Esophagus muscularis mucosa (tissue), 4 donors: ENCODE measurements at regions not wholly inside any gene's neighbourhood (a gene's known extent, or its start where the extent isn't known, plus 50 kb on each side); places are given as distances from the start of the nearest gene placed in this dataset.

Experiments used
- DNase-seq: peaks from one replicate; pipeline ENCODE4 v3.0.0-alpha.2; 2017; ENCODE audit errors: extremely low spot score
- H3K27ac ChIP-seq, 4 donors: fragments of 200-600 bp; sonication (generic); replicated peaks in 1 of 4; 1 replicate in 3 of 4; 2 replicates in 1 of 4; pipeline ENCODE4 v1.5.1; 2016 to 2019; ENCODE audit warnings: mild to moderate bottlenecking in 1 of 4
- H3K27me3 ChIP-seq, 4 donors: fragments of 200-600 bp; sonication (generic); one replicate each; pipeline versions ENCODE4 v1.5.1 to v1.6.0; 2016 to 2019
- H3K36me3 ChIP-seq, 4 donors: fragments of 200-600 bp; sonication (generic); one replicate each; pipeline ENCODE4 v1.5.1; 2016 to 2019
- H3K4me1 ChIP-seq, 4 donors: fragments of 200-600 bp; sonication (generic); one replicate each; pipeline ENCODE4 v1.5.1; 2016 to 2019
- H3K4me3 ChIP-seq, 4 donors: fragments of 200-600 bp; sonication (generic); 1 replicate in 2 of 4; 2 replicates in 2 of 4; pipeline ENCODE4 v1.5.1; 2016 to 2019; ENCODE audit warnings: mild to moderate bottlenecking in 4 of 4, moderate library complexity in 1 of 4
- H3K9me3 ChIP-seq, 4 donors: fragments of 200-600 bp; sonication (generic); 1 replicate in 3 of 4; 2 replicates in 1 of 4; pipeline ENCODE4 v1.5.1; 2016 to 2019
- EP300 ChIP-seq: sonication (generic); formaldehyde crosslinking; IDR thresholded peaks from one replicate; pipeline ENCODE4 v1.6.1; 2017; ENCODE audit warnings: antibody characterized with exemption
- POLR2A ChIP-seq: fragments of 450-650 bp; IDR thresholded peaks from one replicate; pipeline ENCODE4 v1.6.1; 2017; ENCODE audit warnings: antibody characterized with exemption, moderate library complexity, mild to moderate bottlenecking, low read depth
- POLR2AphosphoS5 ChIP-seq, 2 donors: sonication (generic); formaldehyde crosslinking; IDR thresholded peaks; one replicate each; pipeline ENCODE4 v1.6.1; 2017; ENCODE audit warnings: antibody characterized with exemption in 2 of 2
- WGBS: methylation state at CpG from one replicate; pipeline ENCODE4 v1.1.5; 2018; 5-methylcytosine and 5-hydroxymethylcytosine counted together
- intact Hi-C: fragments of 100-400 bp; cut with DNase I; formaldehyde crosslinking; loops from one replicate; pipeline ENCODE4 v1.15.1; 2023
- TF ChIP-seq, protein P1 (sequence below), 3 experiments: fragments of 200-600 bp in 2 of 3; fragments of 450-650 bp in 1 of 3; sonication (generic) in 2 of 3; IDR thresholded peaks; one replicate each; pipeline ENCODE4 v1.5.1; 2017 to 2019; ENCODE audit warnings: antibody characterized with exemption in 3 of 3, mild to moderate bottlenecking in 2 of 3, moderate library complexity in 1 of 3

DNA sequence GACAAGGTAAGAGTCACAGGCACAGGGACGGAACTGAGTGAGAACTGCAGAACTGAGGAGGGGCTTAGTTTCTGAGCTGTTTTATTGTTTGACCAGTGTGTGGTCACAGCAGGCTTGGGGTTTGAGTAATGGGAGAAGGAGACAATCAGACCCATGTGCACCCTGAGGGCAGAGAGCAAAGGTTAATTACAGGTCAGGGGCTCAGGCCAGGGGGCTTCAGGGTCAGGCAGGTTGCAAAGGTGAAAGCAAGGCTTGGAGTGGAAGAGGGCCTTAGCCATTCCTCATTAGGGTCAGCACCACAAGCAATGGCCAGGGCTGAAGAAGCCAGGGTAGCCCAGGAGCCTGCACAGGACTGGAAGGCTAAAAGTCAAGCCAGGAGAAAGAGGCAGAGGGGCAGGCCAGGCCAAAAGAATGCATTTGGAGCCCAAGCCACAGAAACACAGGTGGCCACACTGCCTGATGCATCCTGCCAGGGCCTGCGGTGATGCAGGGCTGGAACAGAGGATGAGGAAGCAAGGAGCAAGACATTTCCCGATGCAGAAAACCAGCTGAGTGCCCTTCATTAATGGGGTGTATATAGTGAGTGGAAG, 209.8 kb upstream of the GYPC start:
- Histone ChIP-seq H3K27me3 (no peaks in the 10 kb centered on the region), H3K27ac (no peak overlapping the region), H3K4me1 (no peaks in the 10 kb centered on the region), H3K9me3 (no peaks in the 10 kb centered on the region), H3K4me3 (no peak overlapping the region), H3K36me3 (no peaks in the 10 kb centered on the region)
- DNase-seq: peak; percentile 64
- intact Hi-C loops: no loop called here
- 95% methylated on average over 3 of the region's 3 CpGs for WGBS
- TF ChIP-seq POLR2AphosphoS5 (IDR thresholded peaks at IDR 0.05): no peak

DNA sequence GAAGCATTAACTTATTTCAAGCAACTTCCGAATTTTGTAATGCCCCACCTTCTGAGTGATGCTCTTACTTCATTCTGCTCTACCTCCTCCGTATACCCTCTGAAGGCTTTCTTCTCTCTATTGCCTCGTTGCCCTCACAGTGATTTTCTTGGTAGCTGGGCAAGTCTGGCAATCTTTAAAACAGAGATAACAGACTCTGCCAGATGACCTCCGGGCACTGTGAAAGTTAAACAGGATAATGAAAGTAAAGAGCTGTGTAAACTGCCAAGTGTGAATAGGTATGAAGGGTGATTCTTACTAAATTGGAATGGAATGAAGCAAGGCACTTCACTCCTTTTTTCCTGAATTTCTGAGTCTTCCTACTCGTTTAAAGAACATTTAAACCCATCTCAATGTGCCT, 207.3 kb upstream of the GYPC start:
- WGBS: 42% methylated on average over 5 of the region's 5 CpGs
- no peaks in the 10 kb centered on the region for H3K4me1 ChIP-seq
- no peaks in the 10 kb centered on the region for H3K9me3 ChIP-seq
- H3K36me3 ChIP-seq: no peaks in the 10 kb centered on the region
- intact Hi-C loops: no loop called here
- no peak overlapping the region for H3K4me3 ChIP-seq
- no peaks in the 10 kb centered on the region for H3K27me3 ChIP-seq
- TF ChIP-seq EP300 (no peak), POLR2A (no peak), POLR2AphosphoS5 (IDR thresholded peaks at IDR 0.05) (no peak)
- TF ChIP-seq, protein P1, sequence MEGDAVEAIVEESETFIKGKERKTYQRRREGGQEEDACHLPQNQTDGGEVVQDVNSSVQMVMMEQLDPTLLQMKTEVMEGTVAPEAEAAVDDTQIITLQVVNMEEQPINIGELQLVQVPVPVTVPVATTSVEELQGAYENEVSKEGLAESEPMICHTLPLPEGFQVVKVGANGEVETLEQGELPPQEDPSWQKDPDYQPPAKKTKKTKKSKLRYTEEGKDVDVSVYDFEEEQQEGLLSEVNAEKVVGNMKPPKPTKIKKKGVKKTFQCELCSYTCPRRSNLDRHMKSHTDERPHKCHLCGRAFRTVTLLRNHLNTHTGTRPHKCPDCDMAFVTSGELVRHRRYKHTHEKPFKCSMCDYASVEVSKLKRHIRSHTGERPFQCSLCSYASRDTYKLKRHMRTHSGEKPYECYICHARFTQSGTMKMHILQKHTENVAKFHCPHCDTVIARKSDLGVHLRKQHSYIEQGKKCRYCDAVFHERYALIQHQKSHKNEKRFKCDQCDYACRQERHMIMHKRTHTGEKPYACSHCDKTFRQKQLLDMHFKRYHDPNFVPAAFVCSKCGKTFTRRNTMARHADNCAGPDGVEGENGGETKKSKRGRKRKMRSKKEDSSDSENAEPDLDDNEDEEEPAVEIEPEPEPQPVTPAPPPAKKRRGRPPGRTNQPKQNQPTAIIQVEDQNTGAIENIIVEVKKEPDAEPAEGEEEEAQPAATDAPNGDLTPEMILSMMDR (IDR thresholded peaks at IDR 0.05): no peak
- H3K27ac ChIP-seq: no peak overlapping the region
- peak; percentile 39 for DNase-seq

DNA sequence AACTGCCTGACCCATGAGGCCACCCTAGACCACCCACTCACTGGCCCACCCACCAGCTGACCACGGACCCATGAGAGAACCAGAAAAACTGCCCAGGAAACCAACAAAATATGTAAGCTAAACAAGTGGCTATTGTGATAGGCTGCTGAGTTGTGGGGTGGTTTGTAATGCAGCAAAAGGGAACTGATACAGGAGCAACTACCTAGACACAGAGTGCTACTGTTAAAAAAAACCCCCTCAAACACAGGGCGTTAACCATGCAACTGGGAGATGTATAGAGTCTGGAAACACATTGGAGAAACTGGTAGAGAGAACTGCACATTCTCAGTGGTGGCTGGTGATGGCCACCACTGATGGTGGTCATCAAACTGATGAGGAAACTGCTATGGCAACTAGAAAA, 206.3 kb upstream of the GYPC start:
- Histone ChIP-seq H3K9me3 (no peaks in the 10 kb centered on the region), H3K4me3 (no peak overlapping the region), H3K27me3 (no peaks in the 10 kb centered on the region), H3K36me3 (no peaks in the 10 kb centered on the region), H3K4me1 (no peaks in the 10 kb centered on the region), H3K27ac (no peak overlapping the region)
- TF ChIP-seq POLR2AphosphoS5 (IDR thresholded peaks at IDR 0.05) (no peak), EP300 (no peak), POLR2A (no peak)
- TF ChIP-seq, protein P1 (IDR thresholded peaks at IDR 0.05): no peak
- 61% methylated on average over 2 of the region's 2 CpGs for WGBS
- intact Hi-C loops: no loop called here
- peak; percentile 34 for DNase-seq

DNA sequence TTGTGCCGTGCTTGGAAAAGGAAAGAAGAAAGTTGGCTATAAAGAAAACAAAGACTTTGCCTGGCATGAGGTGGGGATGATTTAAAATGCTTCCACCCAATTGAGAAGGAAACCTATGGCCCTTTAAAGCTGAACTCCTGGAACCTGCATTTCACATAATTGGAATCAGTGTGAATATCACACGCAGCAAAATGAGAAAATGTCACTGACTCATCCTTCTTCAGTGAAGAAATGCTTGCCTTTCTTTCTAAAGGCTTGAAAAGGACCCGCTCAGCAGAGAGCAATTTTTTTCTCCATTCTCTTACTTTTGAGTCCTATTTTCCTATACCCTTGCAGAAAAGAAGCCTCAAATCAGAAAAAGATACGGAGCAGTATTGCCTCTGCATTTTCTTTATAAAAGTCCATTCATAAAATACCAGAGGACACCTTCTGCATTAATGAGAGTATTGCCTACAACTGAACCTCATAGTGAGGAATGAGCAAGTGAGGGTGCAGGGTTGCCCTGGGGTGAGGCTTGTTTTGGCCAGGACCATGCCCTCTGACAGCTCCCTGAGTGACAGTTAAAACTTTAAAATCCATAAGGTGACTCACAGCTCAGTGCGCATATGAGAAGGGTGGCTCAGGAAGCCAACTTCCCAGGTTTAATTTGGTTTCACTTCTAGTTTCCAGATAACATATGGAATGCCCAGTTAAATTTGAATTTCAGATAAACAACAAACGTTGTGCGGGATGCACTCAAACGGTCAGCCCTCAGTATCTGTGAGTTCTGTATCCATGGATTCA, 191.9 kb upstream of the GYPC start:
- no peaks in the 10 kb centered on the region for H3K9me3 ChIP-seq
- H3K4me1 ChIP-seq: no peaks in the 10 kb centered on the region
- WGBS: 85% methylated on average over 8 of the region's 8 CpGs
- H3K27me3 ChIP-seq: no peaks in the 10 kb centered on the region
- DNase-seq: no peak
- TF ChIP-seq POLR2AphosphoS5 (IDR thresholded peaks at IDR 0.05): no peak
- no peak for TF ChIP-seq EP300
- TF ChIP-seq POLR2A: no peak
- TF ChIP-seq, protein P1 (IDR thresholded peaks at IDR 0.05): no peak
- H3K36me3 ChIP-seq: no peaks in the 10 kb centered on the region
- H3K4me3 ChIP-seq: no peak overlapping the region
- no peak overlapping the region for H3K27ac ChIP-seq
- intact Hi-C loops: no loop called here

DNA sequence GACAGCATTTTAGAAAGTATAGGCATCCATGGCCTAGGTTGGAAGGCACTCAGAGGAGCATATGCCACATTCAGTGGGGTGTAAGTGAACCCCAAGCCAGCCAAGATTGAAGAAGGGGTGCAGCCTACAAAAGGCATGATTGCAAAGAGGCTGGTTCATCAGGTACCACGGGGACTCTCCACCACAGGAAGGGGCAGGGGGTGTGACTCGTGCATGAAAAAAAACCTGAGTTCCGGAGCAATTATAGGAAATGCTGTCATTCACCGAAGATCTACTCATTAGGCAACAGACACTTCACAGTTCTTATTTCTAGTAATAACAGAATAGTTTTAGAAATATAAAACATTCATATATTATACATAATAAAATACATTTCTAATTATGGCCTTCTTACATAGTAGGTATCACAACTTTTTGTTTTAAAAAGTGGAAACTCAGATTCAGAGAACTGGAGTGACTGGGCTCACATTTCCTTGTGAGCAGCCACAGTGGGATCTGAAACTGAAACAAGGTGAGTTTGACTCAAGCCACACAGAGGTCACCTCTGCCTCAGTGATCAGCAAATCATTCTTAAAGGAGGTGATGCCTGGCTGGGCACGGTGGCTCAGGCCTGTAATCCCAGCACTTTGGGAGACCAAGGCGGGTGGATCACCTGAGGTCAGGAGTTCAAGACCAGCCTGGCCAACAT, 188.4 kb upstream of the GYPC start:
- Histone ChIP-seq H3K4me3 (no peak overlapping the region), H3K36me3 (no peaks in the 10 kb centered on the region), H3K9me3 (no peaks in the 10 kb centered on the region), H3K27ac (no peak overlapping the region), H3K4me1 (no peaks in the 10 kb centered on the region), H3K27me3 (no peaks in the 10 kb centered on the region)
- no peak for DNase-seq
- WGBS: 78% methylated on average over 6 of the region's 6 CpGs
- no peak for TF ChIP-seq POLR2A
- TF ChIP-seq EP300: no peak
- no peak for TF ChIP-seq POLR2AphosphoS5 (IDR thresholded peaks at IDR 0.05)
- TF ChIP-seq, protein P1 (IDR thresholded peaks at IDR 0.05): no peak
- intact Hi-C loops: no loop called here
